ENCODE measurements at regions not wholly inside any gene's neighbourhood (a gene's known extent, or its start where the extent isn't known, plus 50 kb on each side); places are given as distances from the start of the nearest gene placed in this dataset.

DNA sequence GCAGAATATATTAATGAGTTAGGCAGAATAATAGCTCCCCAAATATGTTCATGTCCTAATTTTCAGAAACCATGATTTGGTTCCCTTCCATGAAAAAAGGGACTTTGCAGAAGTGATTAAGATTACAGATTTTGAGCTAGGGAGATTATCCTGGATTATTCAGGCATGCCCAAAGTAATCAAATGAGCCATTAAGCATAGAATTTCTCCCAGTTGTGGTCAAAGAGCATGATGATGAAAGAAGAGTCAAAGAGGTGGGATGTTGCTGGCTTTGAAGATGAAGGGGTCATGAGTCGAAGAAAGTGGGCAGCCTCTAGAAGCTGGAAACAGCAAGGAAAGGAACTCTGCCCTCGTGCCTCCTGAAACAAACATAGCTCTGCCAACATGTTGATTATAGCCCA, 254.2 kb upstream of the CDIN1 start:
- H3K27ac ChIP-seq (ENCODE audit: low read length in 2 of 2): no peak overlapping the region
- H3K4me3 Mint-ChIP-seq: no peak overlapping the region
- no peaks in the 10 kb centered on the region for H3K27me3 Mint-ChIP-seq
- no peaks in the 10 kb centered on the region for H3K27me3 ChIP-seq (replicated peaks in 1 of 4; ENCODE audit: control extremely low read depth in 1 of 4, control insufficient read depth in 3 of 4, insufficient read depth in 4 of 4, low read length in 3 of 4)
- no peak overlapping the region for H3K4me2 ChIP-seq (replicated peaks; ENCODE audit: low read depth, low read length, poor library complexity, severe bottlenecking)
- no peak overlapping the region for H2AFZ ChIP-seq (ENCODE audit: insufficient read depth, low read depth, low read length, poor library complexity, severe bottlenecking)
- no peaks in the 10 kb centered on the region for H3K9me3 Mint-ChIP-seq (ENCODE audit: insufficient read depth)
- no peaks in the 10 kb centered on the region for H3K79me2 ChIP-seq (ENCODE audit: control insufficient read depth, insufficient read depth, low read length)
- no CpG with 5 or more reads among the region's 2 CpGs for WGBS (ENCODE audit: insufficient coverage)
- no peak for DNase-seq
- H3K4me1 Mint-ChIP-seq: no peaks in the 10 kb centered on the region
- ChIA-PET POLR2A (no interaction called here), CTCF (no interaction called here)
- peaks cover 0 to 9% (median 2%) of the 10 kb centered on the region in 3 donors for H3K9me3 ChIP-seq (ENCODE audit: control extremely low read depth in 1 of 3, control insufficient read depth in 2 of 3, insufficient read depth in 1 of 3, low read length in 2 of 3)
- intact Hi-C loops (cut with micrococcal nuclease): no loop called here
- TF ChIP-seq, protein P1, sequence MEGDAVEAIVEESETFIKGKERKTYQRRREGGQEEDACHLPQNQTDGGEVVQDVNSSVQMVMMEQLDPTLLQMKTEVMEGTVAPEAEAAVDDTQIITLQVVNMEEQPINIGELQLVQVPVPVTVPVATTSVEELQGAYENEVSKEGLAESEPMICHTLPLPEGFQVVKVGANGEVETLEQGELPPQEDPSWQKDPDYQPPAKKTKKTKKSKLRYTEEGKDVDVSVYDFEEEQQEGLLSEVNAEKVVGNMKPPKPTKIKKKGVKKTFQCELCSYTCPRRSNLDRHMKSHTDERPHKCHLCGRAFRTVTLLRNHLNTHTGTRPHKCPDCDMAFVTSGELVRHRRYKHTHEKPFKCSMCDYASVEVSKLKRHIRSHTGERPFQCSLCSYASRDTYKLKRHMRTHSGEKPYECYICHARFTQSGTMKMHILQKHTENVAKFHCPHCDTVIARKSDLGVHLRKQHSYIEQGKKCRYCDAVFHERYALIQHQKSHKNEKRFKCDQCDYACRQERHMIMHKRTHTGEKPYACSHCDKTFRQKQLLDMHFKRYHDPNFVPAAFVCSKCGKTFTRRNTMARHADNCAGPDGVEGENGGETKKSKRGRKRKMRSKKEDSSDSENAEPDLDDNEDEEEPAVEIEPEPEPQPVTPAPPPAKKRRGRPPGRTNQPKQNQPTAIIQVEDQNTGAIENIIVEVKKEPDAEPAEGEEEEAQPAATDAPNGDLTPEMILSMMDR (IDR thresholded peaks at IDR 0.05): no peak
- no peak for TF ChIP-seq EZH2 (IDR thresholded peaks at IDR 0.05; ENCODE audit: borderline replicate concordance, insufficient read depth, low read depth, low read length, poor library complexity, severe bottlenecking)
- H3K4me1 ChIP-seq (ENCODE audit: control insufficient read depth in 2 of 2, insufficient read depth in 2 of 2, low read length in 2 of 2): no peaks in the 10 kb centered on the region
- no peaks in the 10 kb centered on the region for H3K36me3 ChIP-seq (replicated peaks in 1 of 2; ENCODE audit: control extremely low read depth in 1 of 2, control insufficient read depth in 1 of 2, extremely low read depth in 1 of 2, insufficient read depth in 2 of 2, low read length in 1 of 2)
- H4K20me1 ChIP-seq (ENCODE audit: control insufficient read depth, insufficient read depth, low read length, poor library complexity, severe bottlenecking): no peaks in the 10 kb centered on the region
- no peak overlapping the region for H3K27ac Mint-ChIP-seq
- H3K9ac ChIP-seq (ENCODE audit: low read length): no peak overlapping the region
- ATAC-seq (ENCODE audit: low read depth): no peak
- no peak overlapping the region for H3K4me3 ChIP-seq (ENCODE audit: control extremely low read depth in 1 of 5, extremely low read depth in 1 of 5, insufficient read depth in 1 of 5, low read depth in 2 of 5, low read length in 4 of 5)

DNA sequence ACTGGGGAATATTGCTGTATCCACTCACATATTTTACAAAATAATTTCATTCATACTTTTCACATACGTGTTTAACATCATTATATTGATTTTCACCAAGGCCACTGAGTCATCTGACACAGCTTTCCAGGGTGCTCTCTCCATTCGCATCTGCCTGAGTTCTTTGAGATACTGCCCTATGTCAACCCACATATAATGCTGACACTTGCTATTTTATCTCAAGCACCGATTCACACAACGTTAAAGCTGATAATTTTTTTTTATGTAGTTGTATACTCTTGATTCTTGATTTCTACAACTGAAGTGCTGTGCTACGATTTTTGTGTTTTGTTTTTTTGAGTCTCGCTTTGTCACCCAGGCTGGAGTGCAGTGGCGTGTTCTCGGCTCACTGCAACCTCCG, 249.8 kb upstream of the CDIN1 start:
- Histone ChIP-seq H3K4me1 (ENCODE audit: control insufficient read depth in 2 of 2, insufficient read depth in 2 of 2, low read length in 2 of 2) (no peaks in the 10 kb centered on the region), H3K9me3 (ENCODE audit: control extremely low read depth in 1 of 3, control insufficient read depth in 2 of 3, insufficient read depth in 1 of 3, low read length in 2 of 3) (peaks cover 0 to 9% (median 2%) of the 10 kb centered on the region in 3 donors), H4K20me1 (ENCODE audit: control insufficient read depth, insufficient read depth, low read length, poor library complexity, severe bottlenecking) (no peaks in the 10 kb centered on the region), H3K79me2 (ENCODE audit: control insufficient read depth, insufficient read depth, low read length) (no peaks in the 10 kb centered on the region), H3K4me2 (replicated peaks; ENCODE audit: low read depth, low read length, poor library complexity, severe bottlenecking) (no peak overlapping the region), H3K9ac (ENCODE audit: low read length) (no peak overlapping the region), H3K36me3 (replicated peaks in 1 of 2; ENCODE audit: control extremely low read depth in 1 of 2, control insufficient read depth in 1 of 2, extremely low read depth in 1 of 2, insufficient read depth in 2 of 2, low read length in 1 of 2) (no peaks in the 10 kb centered on the region), H2AFZ (ENCODE audit: insufficient read depth, low read depth, low read length, poor library complexity, severe bottlenecking) (no peak overlapping the region), H3K4me3 (ENCODE audit: control extremely low read depth in 1 of 5, extremely low read depth in 1 of 5, insufficient read depth in 1 of 5, low read depth in 2 of 5, low read length in 4 of 5) (no peak overlapping the region), H3K27me3 (replicated peaks in 1 of 4; ENCODE audit: control extremely low read depth in 1 of 4, control insufficient read depth in 3 of 4, insufficient read depth in 4 of 4, low read length in 3 of 4) (no peaks in the 10 kb centered on the region), H3K27ac (ENCODE audit: low read length in 2 of 2) (no peak overlapping the region)
- intact Hi-C loops (cut with micrococcal nuclease): no loop called here
- CTCF ChIA-PET: no interaction called here
- H3K9me3 Mint-ChIP-seq (ENCODE audit: insufficient read depth): peaks cover 3% of the 10 kb centered on the region
- H3K27ac Mint-ChIP-seq: no peak overlapping the region
- POLR2A ChIA-PET: no interaction called here
- no peak for ATAC-seq (ENCODE audit: low read depth)
- WGBS (ENCODE audit: insufficient coverage): 100% methylated on average over 5 of the region's 9 CpGs
- DNase-seq: no peak
- no peaks in the 10 kb centered on the region for H3K4me1 Mint-ChIP-seq
- TF ChIP-seq, protein P1 (IDR thresholded peaks at IDR 0.05): no peak
- TF ChIP-seq EZH2 (IDR thresholded peaks at IDR 0.05; ENCODE audit: borderline replicate concordance, insufficient read depth, low read depth, low read length, poor library complexity, severe bottlenecking): no peak
- H3K27me3 Mint-ChIP-seq: no peaks in the 10 kb centered on the region
- H3K4me3 Mint-ChIP-seq: no peak overlapping the region
